Stomach (tissue), 8 donors: ENCODE measurements at regions not wholly inside any gene's neighbourhood (a gene's known extent, or its start where the extent isn't known, plus 50 kb on each side); places are given as distances from the start of the nearest gene placed in this dataset.

Source experiments
- DNase-seq, 2 donors: peaks; one replicate each; pipeline versions ENCODE4 v3.0.0 to v3.0.0-alpha.2; 2013 to 2019
- H3K27ac ChIP-seq, 5 donors: fragments of 200-600 bp in 4 of 5; sonication (generic) in 4 of 5; one replicate each; pipeline ENCODE4 v1.5.1; 2013 to 2019; ENCODE audit warnings: mild to moderate bottlenecking in 1 of 5, moderate library complexity in 1 of 5
- H3K27me3 ChIP-seq, 3 donors: fragments of 200-600 bp; sonication (generic); one replicate each; pipeline ENCODE4 v1.5.1; 2017 to 2019; ENCODE audit warnings: mixed run types in 1 of 3
- H3K36me3 ChIP-seq, 4 donors: fragments of 200-600 bp; sonication (generic); 1 replicate in 3 of 4; 2 replicates in 1 of 4; pipeline ENCODE4 v1.5.1; 2016 to 2019
- H3K4me1 ChIP-seq, 4 donors: fragments of 200-600 bp; sonication (generic); one replicate each; pipeline ENCODE4 v1.5.1; 2016 to 2019
- H3K4me3 ChIP-seq, 4 donors: fragments of 200-600 bp; sonication (generic) in 3 of 4; one replicate each; pipeline ENCODE4 v1.5.1; 2016 to 2019; ENCODE audit warnings: mild to moderate bottlenecking in 1 of 4
- H3K9me3 ChIP-seq, 4 donors: fragments of 200-600 bp; sonication (generic); one replicate each; pipeline ENCODE4 v1.5.1; 2016 to 2019
- CTCF ChIP-seq, 7 experiments: fragments of 450-650 bp in 4 of 7; fragments of 200-600 bp in 3 of 7; sonication (generic) in 3 of 7; IDR thresholded peaks; one replicate each; pipeline ENCODE4 v1.5.1; 2016 to 2019; ENCODE audit warnings: antibody characterized with exemption in 7 of 7, control low read depth in 2 of 7, mild to moderate bottlenecking in 1 of 7
- EP300 ChIP-seq: sonication (generic); formaldehyde crosslinking; IDR thresholded peaks from one replicate; pipeline ENCODE4 v1.6.1; 2017; ENCODE audit warnings: antibody characterized with exemption
- POLR2A ChIP-seq, 4 donors: fragments of 450-650 bp; IDR thresholded peaks; one replicate each; pipeline ENCODE4 v1.6.1; 2016; ENCODE audit warnings: antibody characterized with exemption in 4 of 4, control low read depth in 2 of 4, mild to moderate bottlenecking in 1 of 4, moderate library complexity in 1 of 4
- POLR2AphosphoS5 ChIP-seq, 3 donors: sonication (generic); formaldehyde crosslinking; IDR thresholded peaks; one replicate each; pipeline ENCODE4 v1.6.1; 2016; ENCODE audit warnings: antibody characterized with exemption in 3 of 3
- WGBS, 5 donors: extraction: QIAGEN DNeasy Blood & Tissue Kit in 3 of 5; methylation state at CpG; one replicate each; pipeline versions ENCODE4 v1.1.5 to v1.1.7; 2013 to 2018; 5-methylcytosine and 5-hydroxymethylcytosine counted together
- intact Hi-C: fragments of 100-400 bp; cut with DNase I; formaldehyde crosslinking; loops from one replicate; pipeline ENCODE4 v1.15.1; 2023; ENCODE audit warnings: low total_unique reads
- donor health status: healthy with polysubstance abuse.
- donor health status: Bipolar disorder and iron deficiency.
- donor health status: healthy.

GRCh38 chr13:69155136-69155535 lies 952.5 kb upstream of the ATXN8OS start:
- no peak for DNase-seq
- no peaks in the 10 kb centered on the region for H3K27me3 ChIP-seq
- no peak for TF ChIP-seq CTCF (IDR thresholded peaks at IDR 0.05)
- TF ChIP-seq EP300, result no peak
- TF ChIP-seq POLR2AphosphoS5 (IDR thresholded peaks at IDR 0.05), result no peak
- 64 to 75% (median 74%) methylated on average over 2 of the region's 2 CpGs for WGBS, 5 donors
- H3K27ac ChIP-seq, result no peak overlapping the region
- no peaks in the 10 kb centered on the region for H3K4me1 ChIP-seq
- no peak overlapping the region for H3K4me3 ChIP-seq
- H3K9me3 ChIP-seq, result no peaks in the 10 kb centered on the region
- H3K36me3 ChIP-seq, result no peaks in the 10 kb centered on the region
- intact Hi-C loops, result no loop called here

GRCh38 chr13:69142101-69142500 lies 965.5 kb upstream of the ATXN8OS start:
- TF ChIP-seq EP300 (no peak), POLR2AphosphoS5 (IDR thresholded peaks at IDR 0.05) (no peak), POLR2A (IDR thresholded peaks at IDR 0.05) (no peak), CTCF (IDR thresholded peaks at IDR 0.05) (no peak)
- H3K4me1 ChIP-seq, result no peaks in the 10 kb centered on the region
- H3K27ac ChIP-seq, result no peak overlapping the region
- DNase-seq, result no peak
- H3K36me3 ChIP-seq, result no peaks in the 10 kb centered on the region
- no peaks in the 10 kb centered on the region for H3K27me3 ChIP-seq
- no peak overlapping the region for H3K4me3 ChIP-seq
- no peaks in the 10 kb centered on the region for H3K9me3 ChIP-seq
- WGBS, 5 donors, result 62 to 76% (median 73%) methylated on average over 3 of the region's 3 CpGs
- intact Hi-C loops, result no loop called here

GRCh38 chr13:69124996-69125395 lies 982.6 kb upstream of the ATXN8OS start:
- 85 to 96% (median 91%) methylated on average over 2 of the region's 2 CpGs for WGBS, 5 donors
- H3K27ac ChIP-seq, result no peak overlapping the region

GRCh38 chr13:69109891-69110525 lies 997.6 kb upstream of the ATXN8OS start:
- no peak overlapping the region for H3K27ac ChIP-seq
- no peak overlapping the region for H3K4me3 ChIP-seq
- H3K27me3 ChIP-seq, result no peaks in the 10 kb centered on the region
- peaks cover 0 to 25% (median 7%) of the 10 kb centered on the region in 4 donors for H3K9me3 ChIP-seq
- intact Hi-C loops, result no loop called here
- H3K36me3 ChIP-seq, result no peaks in the 10 kb centered on the region
- H3K4me1 ChIP-seq, result no peaks in the 10 kb centered on the region
- TF ChIP-seq EP300 (no peak), CTCF (IDR thresholded peaks at IDR 0.05) (no peak), POLR2A (IDR thresholded peaks at IDR 0.05) (no peak), POLR2AphosphoS5 (IDR thresholded peaks at IDR 0.05) (no peak)
- WGBS, 5 donors, result 42 to 82% (median 70%) methylated on average over 3 of the region's 3 CpGs
- no peak for DNase-seq

More at GRCh38 chr13:69124996-69125395, 982.6 kb upstream of the ATXN8OS start:
- intact Hi-C loops, result no loop called here
- Histone ChIP-seq H3K9me3 (no peaks in the 10 kb centered on the region), H3K27me3 (no peaks in the 10 kb centered on the region), H3K36me3 (no peaks in the 10 kb centered on the region), H3K4me1 (no peaks in the 10 kb centered on the region), H3K4me3 (no peak overlapping the region)
- no peak for DNase-seq
- TF ChIP-seq EP300 (no peak), POLR2AphosphoS5 (IDR thresholded peaks at IDR 0.05) (no peak), POLR2A (IDR thresholded peaks at IDR 0.05) (no peak), CTCF (IDR thresholded peaks at IDR 0.05) (no peak)
